IMR-90 (cell line): ENCODE measurements at regions not wholly inside any gene's neighbourhood (a gene's known extent, or its start where the extent isn't known, plus 50 kb on each side); places are given as distances from the start of the nearest gene placed in this dataset.

Experiments
- ATAC-seq: fragments of 200-7000 bp; cut with Tn5 transposase; 2 replicates; pipeline ENCODE4 v1.9.1; 2020; ENCODE audit warnings: low read depth, mild to moderate bottlenecking, moderate library complexity
- BruUV-seq: library from RNA; stranded (reverse); fragments of 400-500 nt; replicated peaks from 2 replicates; lab custom pipeline; 2021; lab: Mats Ljungman, UMichigan
- CTCF ChIA-PET: fragments of 300-600 bp; formaldehyde crosslinking; extraction: SDS; loops from one replicate; lab custom pipeline; 2021; ENCODE audit warnings: antibody characterized with exemption; lab: Yijun Ruan, JAX
- POLR2A ChIA-PET: fragments of 300-600 bp; sonication (Branson Sonifier 250); formaldehyde crosslinking; loops from one replicate; lab custom pipeline; 2022; ENCODE audit warnings: antibody characterized with exemption; ENCODE audit not compliant: unreplicated experiment; lab: Charles Lee
- DNase-seq: peaks from one replicate; pipeline ENCODE4 v3.0.0; 2013
- H2AFZ ChIP-seq: replicated peaks from 2 replicates; pipeline ENCODE3; 2013; ENCODE audit warnings: low read length, mild to moderate bottlenecking; ENCODE audit not compliant: poor library complexity
- H2AK5ac ChIP-seq: 2 replicates; pipeline ENCODE4 v1.6.1; 2013; ENCODE audit warnings: low read depth, low read length, inconsistent platforms
- H2AK9ac ChIP-seq: replicated peaks from 2 replicates; pipeline ENCODE3; 2013; ENCODE audit warnings: mild to moderate bottlenecking, low read depth, low read length, moderate library complexity; ENCODE audit not compliant: poor library complexity
- H2BK120ac ChIP-seq: 2 replicates; pipeline ENCODE4 v1.6.1; 2013; ENCODE audit warnings: low read depth, low read length, inconsistent platforms
- H2BK15ac ChIP-seq: 3 replicates; pipeline ENCODE4 v1.6.1; 2013; ENCODE audit warnings: low read depth, low read length, inconsistent platforms
- H2BK20ac ChIP-seq: 2 replicates; pipeline ENCODE4 v1.6.1; 2013; ENCODE audit warnings: low read depth, mild to moderate bottlenecking, inconsistent platforms, low read length, moderate library complexity
- H2BK5ac ChIP-seq: 2 replicates; pipeline ENCODE4 v1.6.1; 2013; ENCODE audit warnings: mild to moderate bottlenecking, low read depth, low read length, inconsistent platforms; ENCODE audit not compliant: poor library complexity, severe bottlenecking
- H3K14ac ChIP-seq: replicated peaks from 2 replicates; pipeline ENCODE4 v1.6.1; 2013; ENCODE audit warnings: low read depth, low read length, inconsistent platforms
- H3K18ac ChIP-seq: 2 replicates; pipeline ENCODE4 v1.6.1; 2013; ENCODE audit warnings: low read depth, low read length, control low read depth
- H3K23ac ChIP-seq: 2 replicates; pipeline ENCODE4 v1.6.1; 2013; ENCODE audit warnings: low read depth, low read length, inconsistent platforms
- H3K27ac ChIP-seq: 2 replicates; pipeline ENCODE4 v1.5.1; 2013; ENCODE audit warnings: mild to moderate bottlenecking, control low read depth, low read length; ENCODE audit not compliant: insufficient read depth
- H3K27me3 ChIP-seq: 2 replicates; pipeline ENCODE4 v1.6.1; 2013; ENCODE audit warnings: low read length; ENCODE audit not compliant: control insufficient read depth, insufficient read depth
- H3K36me3 ChIP-seq: 2 replicates; pipeline ENCODE4 v1.6.1; 2013; ENCODE audit warnings: low read length, mixed read lengths; ENCODE audit not compliant: control insufficient read depth, insufficient read depth
- H3K4ac ChIP-seq: 2 replicates; pipeline ENCODE4 v1.6.1; 2013; ENCODE audit warnings: low read depth, low read length, inconsistent platforms
- H3K4me1 ChIP-seq: 2 replicates; pipeline ENCODE4 v1.6.1; 2013; ENCODE audit warnings: low read length, mixed read lengths; ENCODE audit not compliant: control insufficient read depth, insufficient read depth
- H3K4me2 ChIP-seq: 2 replicates; pipeline ENCODE4 v1.6.1; 2013; ENCODE audit warnings: low read depth, mild to moderate bottlenecking, control low read depth, low read length, moderate library complexity
- H3K4me3 ChIP-seq: 2 replicates; pipeline ENCODE4 v1.5.1; 2013; ENCODE audit warnings: low read depth, mild to moderate bottlenecking, control low read depth, low read length, moderate library complexity; ENCODE audit not compliant: insufficient read depth
- H3K56ac ChIP-seq: 2 replicates; pipeline ENCODE4 v1.6.1; 2013; ENCODE audit warnings: low read length, inconsistent platforms; ENCODE audit not compliant: insufficient read depth; ENCODE audit errors: extremely low read depth
- H3K79me1 ChIP-seq, 2 experiments: 2 replicates each; pipeline ENCODE4 v1.6.1; 2013; ENCODE audit warnings: low read length in 2 of 2, inconsistent platforms in 1 of 2, low read depth in 1 of 2
- H3K9ac ChIP-seq: 2 replicates; pipeline ENCODE4 v1.6.1; 2013; ENCODE audit warnings: low read depth, low read length, control low read depth
- H3K9me1 ChIP-seq: 2 replicates; pipeline ENCODE4 v1.6.1; 2013; ENCODE audit warnings: low read length, inconsistent platforms; ENCODE audit not compliant: insufficient read depth
- H3K9me3 ChIP-seq: 2 replicates; pipeline ENCODE4 v1.6.1; 2013; ENCODE audit warnings: low read length; ENCODE audit not compliant: control insufficient read depth, insufficient read depth
- H4K20me1 ChIP-seq: 2 replicates; pipeline ENCODE4 v1.6.1; 2013; ENCODE audit warnings: low read length, inconsistent platforms; ENCODE audit not compliant: insufficient read depth
- H4K5ac ChIP-seq: 2 replicates; pipeline ENCODE4 v1.6.1; 2013; ENCODE audit warnings: mild to moderate bottlenecking, low read depth, low read length, control low read depth
- H4K8ac ChIP-seq, 2 experiments: 2 replicates each; pipeline ENCODE4 v1.6.1; 2013; ENCODE audit warnings: low read depth in 2 of 2, low read length in 2 of 2, control low read depth in 1 of 2, inconsistent platforms in 1 of 2
- H4K91ac ChIP-seq: 2 replicates; pipeline ENCODE4 v1.6.1; 2013; ENCODE audit warnings: low read depth, low read length, inconsistent platforms; ENCODE audit not compliant: insufficient read depth
- BHLHE40 ChIP-seq: fragments of 150-350 bp; IDR thresholded peaks from 2 replicates; pipeline ENCODE4 v1.6.1; 2016; ENCODE audit warnings: mild to moderate bottlenecking, low read depth, low read length
- ELK1 ChIP-seq: fragments of 150-350 bp; IDR thresholded peaks from 2 replicates; pipeline ENCODE4 v1.6.1; 2016; ENCODE audit warnings: low read depth, mild to moderate bottlenecking, low read length, moderate library complexity, borderline replicate concordance
- FOS ChIP-seq: fragments of 150-350 bp; IDR thresholded peaks from 2 replicates; pipeline ENCODE4 v1.6.1; 2016; ENCODE audit warnings: low read depth, low read length
- MXI1 ChIP-seq: IDR thresholded peaks from 2 replicates; pipeline ENCODE4 v1.6.1; 2012; ENCODE audit warnings: low read depth, mild to moderate bottlenecking, low read length, moderate library complexity, borderline replicate concordance
- POLR2A ChIP-seq: IDR thresholded peaks from 2 replicates; pipeline ENCODE4 v1.6.1; 2012; ENCODE audit warnings: mild to moderate bottlenecking, low read depth, low read length
- RAD21 ChIP-seq: IDR thresholded peaks from 2 replicates; pipeline ENCODE4 v1.6.1; 2012; ENCODE audit warnings: low read length, improper control_type of control experiment
- RCOR1 ChIP-seq: IDR thresholded peaks from 2 replicates; pipeline ENCODE4 v1.6.1; 2012; ENCODE audit warnings: mild to moderate bottlenecking, low read length, improper control_type of control experiment; ENCODE audit not compliant: insufficient replicate concordance
- WGBS, 2 experiments: methylation state at CpG; one replicate each; pipeline versions ENCODE4 v1.1.5 to v1.1.7; 2013; ENCODE audit warnings: missing lambda C conversion rate in 2 of 2; ENCODE audit not compliant: insufficient read length in 1 of 2; ENCODE audit errors: extremely low coverage in 2 of 2; 5-methylcytosine and 5-hydroxymethylcytosine counted together
- dilution Hi-C: fragments of 300-500 bp; cut with HindIII; formaldehyde crosslinking; loops from one replicate; pipeline ENCODE4 v1.14.3; 2018; ENCODE audit warnings: low sequenced_read_pairs; ENCODE audit not compliant: unreplicated experiment
- in situ Hi-C: fragments of 300-500 bp; cut with MboI; formaldehyde crosslinking; loops from 3 replicates; pipeline ENCODE4 v1.14.3; 2019; ENCODE audit warnings: low sequenced_read_pairs, inconsistent platforms, mixed read lengths
- intact Hi-C: fragments of 100-400 bp; cut with micrococcal nuclease; formaldehyde crosslinking; loops from 2 replicates; pipeline ENCODE4 v1.10.0; 2022

DNA sequence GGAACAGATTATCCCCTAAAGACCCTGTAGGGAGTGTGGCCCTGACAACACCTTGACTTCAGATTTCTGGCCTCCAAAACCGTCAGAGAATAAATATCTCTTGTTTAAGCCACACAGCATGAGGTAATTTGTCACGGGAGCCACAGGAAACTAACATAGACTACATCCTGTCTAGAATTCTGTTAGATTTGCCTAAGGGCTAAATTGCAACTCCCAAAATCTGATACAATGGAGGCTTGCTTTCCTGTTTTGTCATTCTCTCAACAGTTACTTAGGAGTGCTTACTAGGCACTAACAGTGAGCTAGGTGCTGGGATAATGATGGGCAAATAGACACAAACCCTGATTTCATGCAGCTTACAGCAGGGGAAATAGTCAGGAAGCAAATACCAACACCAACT lies 141.6 kb downstream of the MIS18A start:
- DNase-seq (no peak), ATAC-seq (no peak)
- Histone ChIP-seq H3K36me3 (no peaks in the 10 kb centered on the region), H2AK5ac (no peak overlapping the region), H4K8ac (no peak overlapping the region), H3K4me3 (no peak overlapping the region), H3K14ac (no peak overlapping the region), H3K18ac (no peak overlapping the region), H3K9me3 (no peaks in the 10 kb centered on the region), H3K23ac (no peak overlapping the region), H2BK120ac (no peak overlapping the region), H3K27ac (no peak overlapping the region), H3K9ac (no peak overlapping the region), H3K27me3 (peaks cover 4% of the 10 kb centered on the region; the same call in 1 of the 2 replicates), H3K4ac (no peak overlapping the region), H2AFZ (no peak overlapping the region), H3K9me1 (no peaks in the 10 kb centered on the region), H2BK15ac (no peak overlapping the region), H2AK9ac (no peak overlapping the region), H2BK5ac (no peak overlapping the region), H4K5ac (no peak overlapping the region), H4K91ac (no peak overlapping the region), H4K20me1 (no peaks in the 10 kb centered on the region), H3K4me1 (no peaks in the 10 kb centered on the region), H3K79me1 (no peaks in the 10 kb centered on the region), H2BK20ac (no peak overlapping the region), H3K56ac (no peak overlapping the region), H3K4me2 (no peak overlapping the region)
- dilution Hi-C loops (no loop called here), intact Hi-C loops (no loop called here), in situ Hi-C loops (no loop called here)
- no TSS peak for BruUV-seq
- POLR2A ChIA-PET, result no interaction called here
- no CpG with 5 or more reads among the region's 2 CpGs for WGBS, 2 experiments
- TF ChIP-seq MXI1 (no peak), POLR2A (no peak), RCOR1 (no peak), FOS (no peak), BHLHE40 (no peak), RAD21 (no peak), ELK1 (no peak)
- CTCF ChIA-PET, result no interaction called here
